HG02840 (cell line): ENCODE measurements at regions not wholly inside any gene's neighbourhood (a gene's known extent, or its start where the extent isn't known, plus 50 kb on each side); places are given as distances from the start of the nearest gene placed in this dataset.
A peak's percentile ranks its signal among the peaks of the same experiment; 100 is the strongest.
"Not testable (repeated sequence)": the region's sequence is repeated elsewhere in the genome, so short reads cannot be mapped to it uniquely, and the experiment has no call there.

Experiments used
- ATAC-seq: cut with Tn5 transposase; IDR thresholded peaks from one replicate; pipeline ENCODE4 v1.9.1; 2021; ENCODE audit warnings: mild to moderate bottlenecking, moderate library complexity, moderate number of reproducible peaks; ENCODE audit not compliant: unreplicated experiment, low FRiP score

- no peak for ATAC-seq
These were observed 50.9 kb upstream of the PTPDC1 start for GRCh38 chr9:94033383-94033782.

DNA sequence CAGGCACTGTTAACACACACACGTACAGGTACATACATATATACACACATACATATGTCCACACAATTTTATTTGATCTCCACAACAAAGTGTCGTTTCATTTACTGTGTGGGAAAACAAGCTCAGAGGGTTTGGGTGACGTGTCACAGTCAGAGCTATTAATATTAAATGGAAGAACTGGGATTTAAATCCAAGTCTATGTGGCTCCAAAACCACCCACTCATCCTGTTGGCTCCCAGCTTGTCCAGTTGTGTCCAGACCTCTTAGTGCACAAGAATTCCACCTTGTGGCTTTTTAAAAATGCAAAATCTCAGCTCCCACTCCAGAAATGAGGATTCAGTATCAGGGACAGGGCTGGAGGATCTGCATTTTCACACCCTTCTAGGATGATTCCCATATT lies 52.3 kb upstream of the PTPDC1 start:
- no peak for ATAC-seq

GRCh38 chr9:94031380-94031779 lies 52.9 kb upstream of the PTPDC1 start:
- no peak for ATAC-seq

DNA sequence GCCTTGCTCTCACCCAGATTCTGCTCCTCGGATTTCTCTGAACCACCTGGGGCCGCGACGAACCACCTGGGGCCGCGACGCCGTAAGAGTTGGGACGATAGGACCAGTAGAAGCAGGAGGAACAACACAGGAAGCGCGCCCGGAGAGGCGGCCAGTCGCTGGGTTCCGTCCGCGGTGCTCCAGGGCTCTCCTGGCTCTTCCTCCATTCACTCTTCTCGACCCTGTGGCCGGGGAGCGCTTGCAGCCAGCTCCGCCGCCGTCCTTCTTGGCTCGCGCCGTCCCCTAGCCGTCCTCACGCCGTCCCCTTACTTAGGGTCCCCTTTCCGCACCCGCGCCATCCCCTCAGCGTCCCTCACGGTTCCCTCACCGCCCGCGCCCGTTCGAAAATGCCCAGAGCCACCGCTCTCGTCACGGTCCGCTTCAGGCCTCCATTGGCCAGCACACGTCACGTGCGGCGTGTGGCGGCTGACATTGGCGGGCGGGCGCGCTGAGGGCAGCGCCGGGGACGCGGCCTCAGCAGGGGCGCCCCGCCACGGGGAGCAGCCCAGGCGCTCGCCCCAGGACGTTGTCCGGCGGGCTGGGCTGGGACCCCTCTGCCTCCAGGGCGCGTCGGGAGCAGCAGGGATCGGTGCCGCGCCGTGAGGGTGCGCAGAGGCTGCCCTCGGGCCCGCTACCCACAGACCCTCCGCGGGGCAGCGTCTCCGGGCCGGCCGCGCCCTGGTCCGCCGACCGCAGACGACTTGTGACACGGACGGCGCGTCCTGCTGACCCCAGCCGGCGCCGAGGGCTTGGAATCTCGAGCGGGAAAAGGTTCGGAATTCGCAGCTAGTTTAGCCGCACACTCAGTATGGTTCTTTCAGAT lies 53.7 kb upstream of the PTPDC1 start:
- peak; percentile 96 for ATAC-seq

- ATAC-seq: no peak
These were observed 54.3 kb upstream of the PTPDC1 start for GRCh38 chr9:94029932-94030317.

- ATAC-seq: no peak
These were observed 57.4 kb upstream of the PTPDC1 start for GRCh38 chr9:94026816-94027215.

GRCh38 chr9:94022476-94022875 lies 61.8 kb upstream of the PTPDC1 start:
- ATAC-seq: not testable (repeated sequence)

- ATAC-seq: not testable (repeated sequence)
These were observed 63.4 kb upstream of the PTPDC1 start for GRCh38 chr9:94020836-94021235.

- ATAC-seq: no peak
These were observed 63.5 kb upstream of the BARX1 start for GRCh38 chr9:94018628-94019027.

DNA sequence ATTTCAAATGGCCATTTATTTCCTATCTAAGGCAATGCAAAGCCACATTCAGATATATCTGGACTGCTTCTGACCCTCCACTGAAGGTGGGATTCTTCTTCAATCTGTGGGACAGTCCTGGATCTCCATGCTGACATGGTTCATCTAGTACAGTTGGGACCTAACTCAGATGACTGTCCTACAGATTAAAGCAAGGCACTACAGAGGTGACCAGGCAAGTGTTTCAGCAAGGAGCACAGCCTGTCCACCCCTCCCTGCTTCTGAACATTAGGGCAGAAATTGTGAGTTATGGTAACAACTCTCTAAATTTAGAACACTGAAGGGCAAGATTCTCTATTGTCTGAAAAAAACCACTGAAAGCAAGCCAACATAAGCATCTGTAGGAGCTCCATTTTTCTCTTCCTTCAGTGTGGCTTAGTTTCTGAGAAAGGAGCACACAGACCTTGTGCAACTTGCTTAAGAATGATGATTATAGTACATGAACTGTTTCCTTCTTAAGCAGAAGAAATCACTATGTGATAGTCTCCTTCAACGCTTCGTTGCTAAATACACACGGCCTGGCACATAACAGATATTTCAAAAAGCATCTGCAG lies 62.9 kb upstream of the BARX1 start:
- no peak for ATAC-seq

DNA sequence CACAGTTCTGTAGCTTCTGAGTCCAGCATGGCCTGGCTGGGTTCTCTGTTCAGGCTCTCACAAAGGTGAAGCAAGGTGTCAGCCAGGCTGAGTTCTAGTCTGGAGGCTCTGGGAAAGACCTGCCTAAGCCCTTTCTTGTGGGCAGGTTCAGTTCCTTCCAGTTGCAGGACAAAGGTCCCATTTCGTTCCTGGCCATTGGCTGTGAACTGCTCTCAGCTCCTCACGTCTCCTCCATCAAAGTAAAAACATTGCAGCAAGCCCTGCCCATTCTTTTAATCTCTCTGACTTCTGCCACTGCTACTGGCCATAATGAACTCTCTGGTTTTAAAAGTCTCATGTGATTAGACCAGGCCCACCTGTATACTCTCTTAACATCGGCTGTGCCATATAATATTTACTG lies 61.6 kb upstream of the BARX1 start:
- ATAC-seq: no peak

GRCh38 chr9:94014920-94015319 lies 59.8 kb upstream of the BARX1 start:
- ATAC-seq: no peak

GRCh38 chr9:94014066-94014654 lies 59.0 kb upstream of the BARX1 start:
- no peak for ATAC-seq

DNA sequence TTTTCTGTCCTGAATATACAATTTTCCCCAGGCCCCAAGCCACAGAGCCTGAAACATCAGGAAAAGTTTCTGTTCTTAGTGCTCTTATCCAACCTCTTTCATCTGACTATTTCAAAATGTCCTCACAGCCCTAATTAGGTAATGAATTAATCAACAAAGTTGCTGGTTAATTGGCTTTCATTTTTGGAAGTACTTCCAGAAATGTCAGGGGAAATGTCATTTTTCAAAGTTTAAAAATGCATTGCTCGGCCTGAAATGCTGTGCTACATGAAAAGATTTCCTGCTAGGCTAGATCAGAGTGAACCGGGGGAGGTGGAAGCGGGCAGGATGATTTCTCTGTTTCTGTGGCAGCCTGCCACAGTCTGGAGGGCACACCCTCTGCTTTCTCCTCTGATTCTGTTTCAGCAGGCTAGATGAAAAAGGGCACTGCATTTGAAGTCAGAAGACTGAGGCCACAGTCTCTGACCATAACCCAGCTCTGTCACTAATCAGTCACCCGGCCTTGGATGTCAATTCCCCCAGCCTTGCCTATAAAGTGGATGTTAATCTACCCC lies 55.9 kb upstream of the BARX1 start:
- ATAC-seq: no peak

- ATAC-seq: no peak
These were observed 50.2 kb upstream of the BARX1 start for GRCh38 chr9:94005272-94005901.
